ENCODE measurements at regions not wholly inside any gene's neighbourhood (a gene's known extent, or its start where the extent isn't known, plus 50 kb on each side); places are given as distances from the start of the nearest gene placed in this dataset.

- Histone ChIP-seq H3K79me2 (ENCODE audit: insufficient read depth, low read length) (no peaks in the 10 kb centered on the region), H3K4me1 (ENCODE audit: insufficient read depth, low read length, poor library complexity, severe bottlenecking) (no peaks in the 10 kb centered on the region), H3K36me3 (ENCODE audit: insufficient read depth, low read length) (no peaks in the 10 kb centered on the region), H3F3A (ENCODE audit: low read depth) (no peaks in the 10 kb centered on the region), H4K20me1 (ENCODE audit: insufficient read depth, low read length, poor library complexity, severe bottlenecking) (no peaks in the 10 kb centered on the region), H2AFZ (ENCODE audit: low read length) (no peak overlapping the region), H3K9me2 (replicated peaks; ENCODE audit: low read depth, low read length) (no peaks in the 10 kb centered on the region), H3K9me3 (ENCODE audit: insufficient read depth, low read depth, low read length) (peaks cover 6% of the 10 kb centered on the region; the same call in 1 of the 2 replicates), H3K4me2 (ENCODE audit: low read depth, low read length, poor library complexity, severe bottlenecking) (no peak overlapping the region), H3K27me3 (ENCODE audit: insufficient read depth, low read length, poor library complexity, severe bottlenecking) (no peaks in the 10 kb centered on the region), H3K9ac (ENCODE audit: low read depth, low read length, poor library complexity, severe bottlenecking) (no peak overlapping the region), H3K4me3 (ENCODE audit: low read length, poor library complexity, severe bottlenecking) (no peak overlapping the region)
- TF ChIP-seq EZH2phosphoT487 (IDR thresholded peaks at IDR 0.05; ENCODE audit: borderline replicate concordance) (no peak), CTCF (conservative IDR thresholded peaks at IDR 0.05; ENCODE audit: low read length) (no peak)
Observed at GRCh38 chr16:50446861-50447260, 78.1 kb upstream of the BRD7 start.

- H2AFZ ChIP-seq (ENCODE audit: low read length): no peak overlapping the region
- no peak for TF ChIP-seq CTCF (conservative IDR thresholded peaks at IDR 0.05; ENCODE audit: low read length)
- no peak for TF ChIP-seq EZH2phosphoT487 (IDR thresholded peaks at IDR 0.05; ENCODE audit: borderline replicate concordance)
- H3K9me3 ChIP-seq (ENCODE audit: insufficient read depth, low read depth, low read length): peaks cover 11% of the 10 kb centered on the region; the same call in 1 of the 2 replicates
- no peak overlapping the region for H3K4me2 ChIP-seq (ENCODE audit: low read depth, low read length, poor library complexity, severe bottlenecking)
- no peaks in the 10 kb centered on the region for H3K79me2 ChIP-seq (ENCODE audit: insufficient read depth, low read length)
- no peaks in the 10 kb centered on the region for H3K9me2 ChIP-seq (replicated peaks; ENCODE audit: low read depth, low read length)
- H4K20me1 ChIP-seq (ENCODE audit: insufficient read depth, low read length, poor library complexity, severe bottlenecking): no peaks in the 10 kb centered on the region
- no peaks in the 10 kb centered on the region for H3F3A ChIP-seq (ENCODE audit: low read depth)
- no peaks in the 10 kb centered on the region for H3K27me3 ChIP-seq (ENCODE audit: insufficient read depth, low read length, poor library complexity, severe bottlenecking)
- no peak overlapping the region for H3K9ac ChIP-seq (ENCODE audit: low read depth, low read length, poor library complexity, severe bottlenecking)
- no peak overlapping the region for H3K4me3 ChIP-seq (ENCODE audit: low read length, poor library complexity, severe bottlenecking)
- H3K4me1 ChIP-seq (ENCODE audit: insufficient read depth, low read length, poor library complexity, severe bottlenecking): no peaks in the 10 kb centered on the region
- no peaks in the 10 kb centered on the region for H3K36me3 ChIP-seq (ENCODE audit: insufficient read depth, low read length)
Observed at GRCh38 chr16:50445621-50446555, 77.1 kb upstream of the BRD7 start.

- H3K36me3 ChIP-seq (ENCODE audit: insufficient read depth, low read length): no peaks in the 10 kb centered on the region
- H3K9ac ChIP-seq (ENCODE audit: low read depth, low read length, poor library complexity, severe bottlenecking): no peak overlapping the region
- H3K4me2 ChIP-seq (ENCODE audit: low read depth, low read length, poor library complexity, severe bottlenecking): no peak overlapping the region
- TF ChIP-seq CTCF (conservative IDR thresholded peaks at IDR 0.05; ENCODE audit: low read length): no peak
- TF ChIP-seq EZH2phosphoT487 (IDR thresholded peaks at IDR 0.05; ENCODE audit: borderline replicate concordance): no peak
- no peaks in the 10 kb centered on the region for H3K4me1 ChIP-seq (ENCODE audit: insufficient read depth, low read length, poor library complexity, severe bottlenecking)
- H4K20me1 ChIP-seq (ENCODE audit: insufficient read depth, low read length, poor library complexity, severe bottlenecking): no peaks in the 10 kb centered on the region
- H3F3A ChIP-seq (ENCODE audit: low read depth): no peaks in the 10 kb centered on the region
- no peaks in the 10 kb centered on the region for H3K79me2 ChIP-seq (ENCODE audit: insufficient read depth, low read length)
- H3K27me3 ChIP-seq (ENCODE audit: insufficient read depth, low read length, poor library complexity, severe bottlenecking): no peaks in the 10 kb centered on the region
- no peak overlapping the region for H3K4me3 ChIP-seq (ENCODE audit: low read length, poor library complexity, severe bottlenecking)
- H3K9me3 ChIP-seq (ENCODE audit: insufficient read depth, low read depth, low read length): peaks cover 11% of the 10 kb centered on the region; the same call in 1 of the 2 replicates
- no peak overlapping the region for H2AFZ ChIP-seq (ENCODE audit: low read length)
- no peaks in the 10 kb centered on the region for H3K9me2 ChIP-seq (replicated peaks; ENCODE audit: low read depth, low read length)
Observed at GRCh38 chr16:50444526-50444925, 75.7 kb upstream of the BRD7 start.
